HG02981 (cell line): ENCODE measurements at regions not wholly inside any gene's neighbourhood (a gene's known extent, or its start where the extent isn't known, plus 50 kb on each side); places are given as distances from the start of the nearest gene placed in this dataset.

ENCODE experiments used
- ATAC-seq: cut with Tn5 transposase; IDR thresholded peaks from one replicate; pipeline ENCODE4 v1.9.1; 2021; ENCODE audit warnings: mild to moderate bottlenecking, moderate library complexity; ENCODE audit not compliant: unreplicated experiment

DNA sequence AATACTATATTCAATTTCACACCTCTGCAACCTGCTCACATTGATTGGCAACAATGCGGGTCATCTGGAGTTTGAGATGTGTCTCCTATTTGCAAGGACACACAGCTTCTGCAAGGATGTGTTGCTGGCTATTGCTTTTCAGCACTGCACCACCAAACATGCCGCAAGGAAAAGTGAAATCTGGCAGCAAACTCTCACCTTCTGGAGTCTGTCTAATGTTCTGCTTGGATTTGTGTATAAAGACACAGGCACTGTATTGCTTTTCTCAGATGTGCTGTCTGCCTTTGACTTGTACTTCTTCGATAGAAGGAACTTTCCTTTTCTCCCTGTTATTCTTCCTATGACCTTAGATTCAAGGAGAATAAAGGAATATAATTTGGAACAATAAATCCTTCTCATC is 138.6 kb upstream of the EPHA4 start:
- ATAC-seq = no peak

- no peak for ATAC-seq
Measured at GRCh38 chr2:221708902-221709301, 136.8 kb upstream of the EPHA4 start.

GRCh38 chr2:221705185-221705877 is 133.2 kb upstream of the EPHA4 start:
- no peak for ATAC-seq

- no peak for ATAC-seq
Measured at GRCh38 chr2:221704442-221704841, 132.3 kb upstream of the EPHA4 start.

DNA sequence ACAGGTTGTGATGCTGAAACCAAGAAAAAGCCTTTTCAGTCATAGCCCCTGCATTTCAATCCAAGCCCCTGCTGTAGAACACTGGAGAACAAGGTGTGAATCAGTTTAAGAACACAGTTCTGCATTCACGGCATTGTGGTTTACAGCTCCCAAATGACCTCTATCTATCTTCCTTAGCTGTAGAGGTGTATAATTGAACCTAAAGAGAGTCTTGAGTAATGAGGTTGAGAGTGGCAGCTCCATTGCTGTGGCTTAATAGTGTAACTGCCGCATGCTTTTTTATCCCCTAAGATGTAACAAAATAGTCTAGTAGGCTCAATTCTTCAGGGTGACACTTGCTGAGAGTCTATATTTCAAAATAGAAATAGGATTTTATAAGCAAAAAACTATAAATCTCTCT is 121.3 kb upstream of the EPHA4 start:
- ATAC-seq = no peak

DNA sequence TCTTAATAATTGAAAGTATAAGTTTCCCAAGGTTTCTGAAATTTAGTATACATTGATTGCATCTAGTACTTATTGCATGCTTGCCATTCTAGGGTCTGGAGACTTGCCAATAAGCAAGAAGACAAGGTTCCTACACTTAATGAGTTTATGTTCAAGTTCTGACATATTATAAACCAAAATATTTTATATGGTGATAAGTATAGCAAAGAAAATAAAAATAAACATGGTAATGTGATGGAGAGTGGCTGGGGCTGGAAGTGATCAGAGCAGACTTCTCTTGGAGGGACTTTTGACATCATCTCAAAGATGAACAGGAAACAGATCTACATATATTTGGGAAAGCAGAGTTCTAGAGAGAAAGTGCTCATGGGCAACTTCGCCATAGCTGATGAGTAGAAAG is 119.5 kb upstream of the EPHA4 start:
- no peak for ATAC-seq

DNA sequence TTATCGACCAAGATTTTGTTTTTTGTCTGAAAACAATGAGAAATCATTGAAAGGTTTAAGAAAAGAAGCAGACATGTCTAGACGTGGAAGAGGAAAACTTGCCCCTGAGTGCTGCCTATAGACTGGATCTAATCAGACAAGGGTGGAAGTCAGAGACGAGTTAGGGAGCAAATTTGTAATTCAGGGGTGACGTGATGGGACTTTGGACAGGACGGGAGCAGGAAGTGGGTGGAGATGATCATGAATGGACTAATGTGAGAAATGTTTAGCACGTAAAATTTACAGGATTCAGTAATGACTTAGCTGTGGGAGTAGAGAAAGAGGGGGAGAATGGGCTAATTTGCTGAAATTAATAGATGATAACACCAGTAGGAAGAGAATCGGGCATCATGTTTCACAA is 117.0 kb upstream of the EPHA4 start:
- ATAC-seq = no peak

DNA sequence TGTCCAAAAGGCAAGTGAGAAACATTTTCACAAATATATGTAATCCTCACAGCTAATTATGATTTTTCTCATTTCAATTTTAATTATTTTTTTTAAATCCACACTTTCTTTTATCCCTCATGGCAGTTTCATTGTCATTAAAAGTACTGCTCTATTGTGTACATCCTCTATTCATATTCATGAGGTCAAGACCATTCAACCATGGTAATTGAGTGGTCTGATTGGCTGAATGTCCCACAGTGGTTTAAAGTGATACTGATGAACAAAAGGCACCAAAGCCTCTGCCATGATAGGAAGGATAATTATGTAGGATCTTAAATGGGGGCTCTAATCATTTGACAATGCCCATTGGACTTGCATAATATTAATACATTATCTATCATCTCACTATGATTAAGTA is 108.4 kb upstream of the EPHA4 start:
- no peak for ATAC-seq

GRCh38 chr2:221677688-221678087 is 105.6 kb upstream of the EPHA4 start:
- no peak for ATAC-seq

- no peak for ATAC-seq
Measured at GRCh38 chr2:221676566-221677172, 104.6 kb upstream of the EPHA4 start.

GRCh38 chr2:221675201-221675908 is 103.3 kb upstream of the EPHA4 start:
- ATAC-seq = no peak

GRCh38 chr2:221674446-221674845 is 102.3 kb upstream of the EPHA4 start:
- ATAC-seq = no peak

DNA sequence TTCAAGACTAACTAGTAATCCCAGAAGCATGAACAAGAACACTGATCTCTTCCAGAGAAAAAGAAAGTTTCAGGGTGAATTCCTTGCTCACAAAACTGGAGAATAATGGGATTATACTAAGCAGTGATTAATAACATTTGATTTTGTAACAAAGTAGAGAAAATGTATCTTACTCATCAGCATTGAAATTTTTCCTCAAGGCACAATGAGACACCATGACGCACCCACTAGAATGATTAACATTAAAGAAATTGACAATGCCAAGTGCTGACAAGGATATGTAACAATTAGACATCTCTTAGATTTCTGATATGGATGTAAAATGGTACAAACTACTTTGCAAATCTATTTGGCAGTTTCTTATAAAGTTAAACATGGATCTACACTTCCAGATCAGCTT is 101.1 kb upstream of the EPHA4 start:
- no peak for ATAC-seq

DNA sequence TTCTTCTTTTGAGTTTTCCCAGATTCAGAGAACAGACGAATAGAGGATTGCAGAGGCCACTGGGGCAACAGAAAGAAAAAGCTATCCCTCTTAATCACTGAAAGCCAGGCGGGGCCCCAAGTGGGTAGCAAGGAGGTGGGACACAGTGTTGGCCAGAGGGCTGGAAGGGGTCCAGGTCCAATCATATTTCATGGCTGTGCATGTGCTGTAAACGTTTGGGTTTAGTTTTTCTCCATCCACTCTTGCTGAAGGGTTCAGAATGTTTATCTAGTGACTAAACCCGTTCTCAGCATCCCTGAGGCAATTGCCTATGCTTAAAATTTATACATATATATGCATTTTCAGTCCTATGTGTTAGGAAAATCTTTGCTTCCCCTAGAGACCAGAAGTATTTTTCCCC is 99.4 kb upstream of the EPHA4 start:
- no peak for ATAC-seq

DNA sequence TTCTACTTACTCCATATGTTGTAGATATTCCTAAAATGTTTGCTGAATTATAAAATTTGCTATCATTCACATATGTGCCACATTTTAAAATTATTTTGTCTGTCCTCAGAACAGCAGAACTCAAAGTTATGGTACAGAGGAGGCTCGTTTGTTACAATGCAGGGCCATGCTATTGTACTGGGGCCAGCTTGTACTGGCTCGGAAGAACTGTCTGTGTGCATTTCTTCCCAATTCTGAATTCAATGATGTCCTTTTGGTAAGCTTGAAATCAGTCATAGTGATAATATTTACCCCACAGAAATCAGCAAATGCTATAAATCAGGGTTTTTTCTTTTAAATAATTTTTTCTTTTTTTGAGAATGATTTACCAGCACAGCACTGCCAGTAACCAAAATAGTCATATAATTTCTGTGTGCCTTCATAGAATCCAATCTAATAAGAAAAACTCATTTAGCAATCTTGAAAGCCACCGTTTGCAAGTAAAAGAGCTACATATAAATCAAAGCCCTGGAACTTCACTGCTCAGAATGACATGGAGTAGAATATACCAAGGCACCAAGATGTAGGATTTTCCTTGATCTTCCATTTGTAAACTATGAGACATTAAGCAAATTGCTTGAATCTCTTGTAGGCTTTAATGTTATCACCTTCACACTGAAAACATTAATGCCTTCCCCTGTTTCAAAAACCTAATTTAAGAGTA is 90.7 kb upstream of the EPHA4 start:
- ATAC-seq = no peak

DNA sequence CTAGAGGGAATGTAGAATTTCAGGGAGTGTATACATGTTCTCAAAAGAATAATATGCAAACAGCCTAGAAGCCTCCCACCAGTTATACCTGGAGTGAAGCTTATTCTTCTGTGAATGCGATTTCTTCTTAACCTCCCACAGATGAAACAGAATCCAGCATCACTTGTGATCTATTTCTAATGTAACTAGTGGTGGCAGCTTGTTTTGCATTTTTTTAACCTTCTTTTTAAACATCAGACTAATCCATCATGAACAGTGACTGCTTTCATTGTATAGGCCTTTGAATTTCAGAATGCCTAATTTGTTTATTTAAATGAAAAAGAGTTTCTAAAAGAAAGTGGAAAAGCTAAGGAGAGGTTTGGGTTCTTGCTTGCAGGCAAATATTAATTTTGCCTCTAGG is 85.7 kb upstream of the EPHA4 start:
- no peak for ATAC-seq

GRCh38 chr2:221655300-221655699 is 83.2 kb upstream of the EPHA4 start:
- no peak for ATAC-seq

- no peak for ATAC-seq
Measured at GRCh38 chr2:221653182-221653581, 81.1 kb upstream of the EPHA4 start.

DNA sequence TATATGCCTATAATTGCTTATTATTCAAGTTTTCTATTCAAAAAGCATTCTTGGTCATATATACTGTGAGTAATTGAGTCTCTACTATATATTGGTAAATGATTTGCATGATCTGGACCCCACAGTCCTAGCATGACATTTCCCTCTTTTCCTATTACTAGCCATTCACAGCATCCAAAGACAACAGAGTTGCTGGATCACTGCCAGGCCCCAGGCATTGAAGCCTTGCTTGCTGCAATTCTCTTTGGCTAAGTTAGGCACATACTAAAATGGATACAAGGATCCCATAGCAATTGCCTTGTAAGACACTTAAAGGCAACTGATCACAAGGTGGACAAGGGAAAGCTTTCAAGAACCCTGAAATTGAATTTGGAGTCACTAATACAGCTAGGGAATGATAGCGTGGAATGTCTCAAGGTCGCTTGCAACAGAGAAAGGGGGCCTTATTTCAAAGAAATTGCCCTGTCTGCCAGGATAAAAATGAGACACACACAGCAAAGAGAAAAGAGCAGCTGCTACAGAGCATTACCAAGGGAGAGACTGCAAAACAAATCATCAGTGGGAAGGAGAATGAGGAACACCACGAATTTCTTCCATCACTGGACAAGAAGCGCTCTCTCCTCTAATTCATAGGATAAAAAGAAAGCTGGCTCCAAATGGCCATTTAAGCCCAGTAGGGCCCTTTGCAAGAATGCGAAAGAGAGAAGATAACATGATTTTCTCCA is 77.1 kb upstream of the EPHA4 start:
- ATAC-seq = no peak

GRCh38 chr2:221642447-221642846 is 70.3 kb upstream of the EPHA4 start:
- no peak for ATAC-seq
